GM12878 (cell line): ENCODE measurements at regions not wholly inside any gene's neighbourhood (a gene's known extent, or its start where the extent isn't known, plus 50 kb on each side); places are given as distances from the start of the nearest gene placed in this dataset.

ENCODE experiments used
- BCLAF1 ChIP-seq: fragments of 450-650 bp; IDR thresholded peaks from 2 replicates; pipeline ENCODE4 v1.6.1; 2017; ENCODE audit warnings: antibody characterized with exemption, mild to moderate bottlenecking, moderate library complexity
- EP300 ChIP-seq, 2 experiments: fragments of 150-350 bp in 1 of 2; IDR thresholded peaks; 2 replicates each; pipeline ENCODE4 v1.6.1; 2011 to 2012; ENCODE audit warnings: low read depth in 2 of 2, low read length in 2 of 2, borderline replicate concordance in 1 of 2, improper control_type of control experiment in 1 of 2, inconsistent platforms in 1 of 2; ENCODE audit not compliant: control insufficient read depth in 1 of 2
- EZH2 ChIP-seq: IDR thresholded peaks from 2 replicates; pipeline ENCODE4 v1.6.1; 2012; ENCODE audit warnings: low read depth, mild to moderate bottlenecking, control low read depth, inconsistent platforms, low read length, borderline replicate concordance; ENCODE audit not compliant: control insufficient read depth
- MYC ChIP-seq: IDR thresholded peaks from 2 replicates; pipeline ENCODE4 v1.6.1; 2011; ENCODE audit warnings: mild to moderate bottlenecking, low read length, moderate library complexity, inconsistent platforms; ENCODE audit not compliant: insufficient read depth, insufficient replicate concordance, insufficient read length, severe bottlenecking
- POLR2AphosphoS2 ChIP-seq: IDR thresholded peaks from 2 replicates; pipeline ENCODE4 v1.6.1; 2011; ENCODE audit warnings: low read depth, mild to moderate bottlenecking, low read length, improper control_type of control experiment, moderate library complexity
- RELA ChIP-seq: fragments of 450-650 bp; IDR thresholded peaks from 2 replicates; pipeline ENCODE4 v1.8.0; 2014; ENCODE audit warnings: borderline replicate concordance; ENCODE audit not compliant: partially characterized antibody
- SP1 ChIP-seq: IDR thresholded peaks from one replicate; pipeline ENCODE4 v1.6.1; 2011; ENCODE audit warnings: low read depth, low read length
- TBL1XR1 ChIP-seq: IDR thresholded peaks from 2 replicates; pipeline ENCODE4 v1.6.1; 2012; ENCODE audit warnings: low read depth, low read length, improper control_type of control experiment
- ZNF24 ChIP-seq: fragments of 450-650 bp; IDR thresholded peaks from 2 replicates; pipeline ENCODE4 v1.6.1; 2017; ENCODE audit warnings: antibody characterized with exemption, mild to moderate bottlenecking
- TF ChIP-seq, protein P1 (sequence below), 3 experiments: IDR thresholded peaks in 2 of 3; conservative IDR thresholded peaks in 1 of 3; 2 replicates each; pipeline ENCODE4 v1.5.1; 2011; ENCODE audit warnings: low read depth in 3 of 3, low read length in 3 of 3, mild to moderate bottlenecking in 3 of 3, control low read depth in 2 of 3, moderate library complexity in 2 of 3, inconsistent platforms in 1 of 3, mixed read lengths in 1 of 3; ENCODE audit not compliant: control insufficient read depth in 2 of 3, insufficient read depth in 1 of 3; ENCODE audit errors: extremely low read depth in 1 of 3
- TF ChIP-seq, protein P2 (sequence below): fragments of 450-650 bp; IDR thresholded peaks from 2 replicates; pipeline ENCODE4 v1.6.1; 2018; ENCODE audit warnings: borderline replicate concordance, mild to moderate bottlenecking; ENCODE audit not compliant: partially characterized antibody

DNA sequence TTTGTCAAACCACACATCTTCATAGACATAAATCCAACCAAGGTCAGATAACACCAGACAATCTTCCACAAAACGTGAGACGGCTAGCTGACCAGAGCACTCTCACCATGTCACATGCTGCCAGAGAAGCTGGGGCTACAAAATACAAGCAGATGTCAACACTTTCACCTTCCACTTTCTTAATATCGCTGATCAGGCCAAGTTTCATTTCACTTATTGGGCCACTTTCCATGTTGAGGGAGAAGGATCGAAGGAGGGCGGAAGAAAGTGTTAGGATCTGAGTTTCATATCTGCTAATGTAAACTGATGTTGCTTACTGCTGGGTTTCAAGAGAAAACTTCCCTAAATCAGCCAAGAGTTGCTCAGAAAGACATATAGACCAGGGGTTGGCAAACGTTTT lies 177.0 kb upstream of the PRDM1 start:
- TF ChIP-seq, protein P1, sequence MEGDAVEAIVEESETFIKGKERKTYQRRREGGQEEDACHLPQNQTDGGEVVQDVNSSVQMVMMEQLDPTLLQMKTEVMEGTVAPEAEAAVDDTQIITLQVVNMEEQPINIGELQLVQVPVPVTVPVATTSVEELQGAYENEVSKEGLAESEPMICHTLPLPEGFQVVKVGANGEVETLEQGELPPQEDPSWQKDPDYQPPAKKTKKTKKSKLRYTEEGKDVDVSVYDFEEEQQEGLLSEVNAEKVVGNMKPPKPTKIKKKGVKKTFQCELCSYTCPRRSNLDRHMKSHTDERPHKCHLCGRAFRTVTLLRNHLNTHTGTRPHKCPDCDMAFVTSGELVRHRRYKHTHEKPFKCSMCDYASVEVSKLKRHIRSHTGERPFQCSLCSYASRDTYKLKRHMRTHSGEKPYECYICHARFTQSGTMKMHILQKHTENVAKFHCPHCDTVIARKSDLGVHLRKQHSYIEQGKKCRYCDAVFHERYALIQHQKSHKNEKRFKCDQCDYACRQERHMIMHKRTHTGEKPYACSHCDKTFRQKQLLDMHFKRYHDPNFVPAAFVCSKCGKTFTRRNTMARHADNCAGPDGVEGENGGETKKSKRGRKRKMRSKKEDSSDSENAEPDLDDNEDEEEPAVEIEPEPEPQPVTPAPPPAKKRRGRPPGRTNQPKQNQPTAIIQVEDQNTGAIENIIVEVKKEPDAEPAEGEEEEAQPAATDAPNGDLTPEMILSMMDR (IDR thresholded peaks at IDR 0.05 in 2 of 3, conservative IDR thresholded peaks at IDR 0.05 in 1 of 3; ENCODE audit: control insufficient read depth in 2 of 3, extremely low read depth in 1 of 3, insufficient read depth in 1 of 3, low read depth in 3 of 3, low read length in 3 of 3), result no peak
- TF ChIP-seq ZNF24 (no peak), EP300 (IDR thresholded peaks at IDR 0.05; ENCODE audit: borderline replicate concordance in 1 of 2, control insufficient read depth in 1 of 2, low read depth in 2 of 2, low read length in 2 of 2) (no peak), BCLAF1 (no peak), RELA (no peak), TBL1XR1 (no peak), POLR2AphosphoS2 (no peak), EZH2 (no peak), SP1 (no peak), MYC (no peak)
- TF ChIP-seq, protein P2, sequence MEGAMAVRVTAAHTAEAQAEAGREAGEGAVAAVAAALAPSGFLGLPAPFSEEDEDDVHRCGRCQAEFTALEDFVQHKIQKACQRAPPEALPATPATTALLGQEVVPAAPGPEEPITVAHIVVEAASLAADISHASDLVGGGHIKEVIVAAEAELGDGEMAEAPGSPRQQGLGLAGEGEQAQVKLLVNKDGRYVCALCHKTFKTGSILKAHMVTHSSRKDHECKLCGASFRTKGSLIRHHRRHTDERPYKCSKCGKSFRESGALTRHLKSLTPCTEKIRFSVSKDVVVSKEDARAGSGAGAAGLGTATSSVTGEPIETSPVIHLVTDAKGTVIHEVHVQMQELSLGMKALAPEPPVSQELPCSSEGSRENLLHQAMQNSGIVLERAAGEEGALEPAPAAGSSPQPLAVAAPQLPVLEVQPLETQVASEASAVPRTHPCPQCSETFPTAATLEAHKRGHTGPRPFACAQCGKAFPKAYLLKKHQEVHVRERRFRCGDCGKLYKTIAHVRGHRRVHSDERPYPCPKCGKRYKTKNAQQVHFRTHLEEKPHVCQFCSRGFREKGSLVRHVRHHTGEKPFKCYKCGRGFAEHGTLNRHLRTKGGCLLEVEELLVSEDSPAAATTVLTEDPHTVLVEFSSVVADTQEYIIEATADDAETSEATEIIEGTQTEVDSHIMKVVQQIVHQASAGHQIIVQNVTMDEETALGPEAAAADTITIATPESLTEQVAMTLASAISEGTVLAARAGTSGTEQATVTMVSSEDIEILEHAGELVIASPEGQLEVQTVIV, result no peak
